Hepatocyte (in vitro differentiated cells): ENCODE measurements at regions not wholly inside any gene's neighbourhood (a gene's known extent, or its start where the extent isn't known, plus 50 kb on each side); places are given as distances from the start of the nearest gene placed in this dataset.

Experiments used
- EZH2 ChIP-seq: fragments of 200-600 bp; sonication (generic); IDR thresholded peaks from 2 replicates; pipeline ENCODE4 v1.6.1; 2016; ENCODE audit warnings: antibody characterized with exemption, mild to moderate bottlenecking, borderline replicate concordance
- TF ChIP-seq, protein P1 (sequence below): fragments of 200-600 bp; sonication (generic); IDR thresholded peaks from 2 replicates; pipeline ENCODE4 v1.5.1; 2016; ENCODE audit warnings: antibody characterized with exemption, mild to moderate bottlenecking; ENCODE audit not compliant: poor library complexity

DNA sequence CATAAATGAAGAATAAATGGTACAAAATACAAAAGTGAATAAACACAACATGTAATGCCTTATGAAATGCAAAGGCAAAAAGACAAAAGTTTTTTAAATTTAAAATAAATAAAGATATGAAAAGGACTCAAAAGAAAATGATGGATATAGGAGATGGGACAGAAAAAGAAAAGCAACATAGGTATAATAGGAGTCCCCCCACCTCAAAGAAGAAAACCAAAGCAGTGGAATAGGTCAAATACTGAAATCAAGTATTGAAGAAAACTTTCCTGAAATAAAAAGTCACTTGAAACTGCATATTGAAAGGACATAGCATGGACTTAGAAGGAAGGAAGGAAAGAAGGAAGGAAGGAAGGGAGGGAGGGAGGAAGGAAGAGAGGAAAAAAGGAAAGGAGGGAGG, 110.0 kb upstream of the FAM204A start:
- TF ChIP-seq, protein P1, sequence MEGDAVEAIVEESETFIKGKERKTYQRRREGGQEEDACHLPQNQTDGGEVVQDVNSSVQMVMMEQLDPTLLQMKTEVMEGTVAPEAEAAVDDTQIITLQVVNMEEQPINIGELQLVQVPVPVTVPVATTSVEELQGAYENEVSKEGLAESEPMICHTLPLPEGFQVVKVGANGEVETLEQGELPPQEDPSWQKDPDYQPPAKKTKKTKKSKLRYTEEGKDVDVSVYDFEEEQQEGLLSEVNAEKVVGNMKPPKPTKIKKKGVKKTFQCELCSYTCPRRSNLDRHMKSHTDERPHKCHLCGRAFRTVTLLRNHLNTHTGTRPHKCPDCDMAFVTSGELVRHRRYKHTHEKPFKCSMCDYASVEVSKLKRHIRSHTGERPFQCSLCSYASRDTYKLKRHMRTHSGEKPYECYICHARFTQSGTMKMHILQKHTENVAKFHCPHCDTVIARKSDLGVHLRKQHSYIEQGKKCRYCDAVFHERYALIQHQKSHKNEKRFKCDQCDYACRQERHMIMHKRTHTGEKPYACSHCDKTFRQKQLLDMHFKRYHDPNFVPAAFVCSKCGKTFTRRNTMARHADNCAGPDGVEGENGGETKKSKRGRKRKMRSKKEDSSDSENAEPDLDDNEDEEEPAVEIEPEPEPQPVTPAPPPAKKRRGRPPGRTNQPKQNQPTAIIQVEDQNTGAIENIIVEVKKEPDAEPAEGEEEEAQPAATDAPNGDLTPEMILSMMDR, result no peak
- no peak for TF ChIP-seq EZH2
